Choroid plexus epithelial cell (primary cell): ENCODE measurements at regions not wholly inside any gene's neighbourhood (a gene's known extent, or its start where the extent isn't known, plus 50 kb on each side); places are given as distances from the start of the nearest gene placed in this dataset.

Experiments
- DNase-seq: peaks from one replicate; pipeline ENCODE4 v3.0.0-alpha.2; 2010; ENCODE audit warnings: low read depth
- H3K4me3 ChIP-seq: 2 replicates; pipeline ENCODE4 v1.5.1; 2011; ENCODE audit warnings: low read depth, mild to moderate bottlenecking, control low read depth, low read length, moderate library complexity
- TF ChIP-seq, protein P1 (sequence below): conservative IDR thresholded peaks from 2 replicates; pipeline ENCODE4 v1.5.1; 2011; ENCODE audit warnings: low read depth, mild to moderate bottlenecking, control low read depth, inconsistent platforms, low read length, moderate library complexity

DNA sequence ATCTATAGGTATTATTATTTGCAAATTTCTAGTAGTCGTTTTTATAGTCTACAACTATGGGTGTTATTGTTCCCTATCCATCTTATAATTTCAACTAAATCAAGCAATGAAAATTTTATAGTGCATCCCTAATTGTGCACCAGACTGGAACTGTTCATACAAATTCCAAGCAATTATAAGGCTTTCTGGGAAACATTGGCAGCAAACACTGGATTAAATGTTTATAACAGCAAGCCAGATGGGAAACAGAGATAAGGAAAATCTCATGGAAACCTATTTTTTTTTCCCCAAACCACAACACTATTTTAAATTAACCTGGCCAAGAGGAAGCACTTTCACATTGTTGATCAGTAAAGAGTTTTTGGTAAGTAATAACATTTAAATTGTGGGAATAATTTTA, 524.3 kb downstream of the RASEF start:
- no peak overlapping the region for H3K4me3 ChIP-seq
- TF ChIP-seq, protein P1, sequence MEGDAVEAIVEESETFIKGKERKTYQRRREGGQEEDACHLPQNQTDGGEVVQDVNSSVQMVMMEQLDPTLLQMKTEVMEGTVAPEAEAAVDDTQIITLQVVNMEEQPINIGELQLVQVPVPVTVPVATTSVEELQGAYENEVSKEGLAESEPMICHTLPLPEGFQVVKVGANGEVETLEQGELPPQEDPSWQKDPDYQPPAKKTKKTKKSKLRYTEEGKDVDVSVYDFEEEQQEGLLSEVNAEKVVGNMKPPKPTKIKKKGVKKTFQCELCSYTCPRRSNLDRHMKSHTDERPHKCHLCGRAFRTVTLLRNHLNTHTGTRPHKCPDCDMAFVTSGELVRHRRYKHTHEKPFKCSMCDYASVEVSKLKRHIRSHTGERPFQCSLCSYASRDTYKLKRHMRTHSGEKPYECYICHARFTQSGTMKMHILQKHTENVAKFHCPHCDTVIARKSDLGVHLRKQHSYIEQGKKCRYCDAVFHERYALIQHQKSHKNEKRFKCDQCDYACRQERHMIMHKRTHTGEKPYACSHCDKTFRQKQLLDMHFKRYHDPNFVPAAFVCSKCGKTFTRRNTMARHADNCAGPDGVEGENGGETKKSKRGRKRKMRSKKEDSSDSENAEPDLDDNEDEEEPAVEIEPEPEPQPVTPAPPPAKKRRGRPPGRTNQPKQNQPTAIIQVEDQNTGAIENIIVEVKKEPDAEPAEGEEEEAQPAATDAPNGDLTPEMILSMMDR, result no peak
- no peak for DNase-seq

- TF ChIP-seq, protein P1, result no peak
- no peak overlapping the region for H3K4me3 ChIP-seq
- DNase-seq, result no peak
These were observed 523.8 kb downstream of the RASEF start for GRCh38 chr9:82539146-82539545.

DNA sequence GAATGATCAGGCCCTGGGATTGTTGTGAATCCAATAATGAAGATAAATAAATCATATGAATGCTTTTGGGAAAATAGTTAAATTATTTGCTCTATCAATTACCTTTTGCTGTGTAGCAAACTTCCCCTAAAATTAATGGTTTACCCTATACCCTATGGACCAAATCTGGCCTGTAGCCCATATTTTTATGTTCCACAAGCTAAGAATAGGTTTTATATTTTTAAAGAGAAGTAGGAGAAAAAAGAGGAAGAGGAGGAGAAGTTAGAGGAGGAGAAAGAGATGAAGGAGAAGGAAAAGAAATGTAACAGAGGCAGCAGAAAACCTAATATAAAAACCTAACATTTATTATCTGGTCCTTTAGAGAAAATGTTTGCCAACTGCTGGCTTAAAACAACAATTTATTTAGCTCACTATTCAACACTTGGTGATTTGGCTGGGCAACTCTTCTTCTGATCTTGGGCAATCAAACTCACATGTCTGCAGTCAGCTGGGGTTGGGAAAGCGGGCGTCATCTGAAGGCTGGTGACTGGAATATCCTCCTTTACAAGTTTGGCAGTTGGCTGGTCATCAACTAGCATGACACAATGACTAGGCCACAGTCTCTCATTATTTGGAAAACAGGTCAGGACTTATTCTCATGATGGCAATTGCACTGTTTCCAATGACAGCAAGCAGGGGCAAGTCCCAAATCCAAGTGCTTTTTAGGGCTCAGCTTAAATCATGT, 522.9 kb downstream of the RASEF start:
- no peak for DNase-seq
- H3K4me3 ChIP-seq, result no peak overlapping the region
- TF ChIP-seq, protein P1, result no peak

GRCh38 chr9:82543726-82544125, 519.2 kb downstream of the RASEF start:
- no peak overlapping the region for H3K4me3 ChIP-seq
- TF ChIP-seq, protein P1, result no peak
- no peak for DNase-seq

- H3K4me3 ChIP-seq, result no peak overlapping the region
- TF ChIP-seq, protein P1, result no peak
- no peak for DNase-seq
These were observed 516.8 kb downstream of the RASEF start for GRCh38 chr9:82546136-82546535.

- DNase-seq, result no peak
- no peak overlapping the region for H3K4me3 ChIP-seq
- TF ChIP-seq, protein P1, result no peak
These were observed 514.9 kb downstream of the RASEF start for GRCh38 chr9:82547995-82548394.

GRCh38 chr9:82549174-82549821, 513.6 kb downstream of the RASEF start:
- DNase-seq, result no peak
- TF ChIP-seq, protein P1, result no peak
- H3K4me3 ChIP-seq, result no peak overlapping the region
